ENCODE measurements at regions not wholly inside any gene's neighbourhood (a gene's known extent, or its start where the extent isn't known, plus 50 kb on each side); places are given as distances from the start of the nearest gene placed in this dataset.

DNA sequence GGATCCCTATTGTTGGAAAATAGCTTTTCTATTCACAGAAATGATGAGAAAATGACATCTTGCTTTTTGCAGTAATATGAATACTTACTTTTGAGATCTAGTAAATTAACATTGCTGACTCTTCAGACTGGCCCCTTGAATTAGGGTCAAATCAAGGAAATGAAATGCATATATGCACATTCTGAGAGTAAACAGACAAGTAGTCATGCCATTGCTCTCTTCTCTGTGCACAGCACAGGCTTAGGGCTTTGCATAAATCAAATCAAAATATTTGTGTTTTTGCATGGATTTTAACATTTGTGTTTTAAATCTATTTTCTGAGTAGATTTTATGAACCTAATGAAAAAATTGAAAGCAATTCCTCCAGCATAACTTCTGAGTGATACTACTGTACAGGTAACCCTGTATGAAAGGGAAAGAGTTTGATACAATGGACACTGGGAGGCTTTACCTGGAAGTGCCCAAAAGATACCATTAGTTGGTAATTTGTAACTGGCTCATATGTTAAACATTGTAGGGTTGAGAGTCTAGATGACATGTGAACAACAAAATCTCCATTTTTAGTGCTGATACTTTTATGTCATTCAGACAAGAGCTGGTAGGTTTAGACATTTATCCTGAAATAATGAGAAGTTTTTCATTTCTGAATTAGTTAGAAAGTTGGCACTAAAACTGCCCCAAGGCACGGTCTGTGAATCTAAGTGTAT, 280.2 kb upstream of the FBXO33 start:
- DNase-seq = no peak
- Histone ChIP-seq H3K4me1 (ENCODE audit: low read depth) (no peaks in the 10 kb centered on the region), H3K9me3 (peaks cover 44% of the 10 kb centered on the region), H3K4me3 (no peak overlapping the region), H3K36me3 (ENCODE audit: low read depth) (no peaks in the 10 kb centered on the region)
- ATAC-seq = no peak
- intact Hi-C loops (cut with DNase I, micrococcal nuclease) = no loop called here
- TF ChIP-seq, protein P1, sequence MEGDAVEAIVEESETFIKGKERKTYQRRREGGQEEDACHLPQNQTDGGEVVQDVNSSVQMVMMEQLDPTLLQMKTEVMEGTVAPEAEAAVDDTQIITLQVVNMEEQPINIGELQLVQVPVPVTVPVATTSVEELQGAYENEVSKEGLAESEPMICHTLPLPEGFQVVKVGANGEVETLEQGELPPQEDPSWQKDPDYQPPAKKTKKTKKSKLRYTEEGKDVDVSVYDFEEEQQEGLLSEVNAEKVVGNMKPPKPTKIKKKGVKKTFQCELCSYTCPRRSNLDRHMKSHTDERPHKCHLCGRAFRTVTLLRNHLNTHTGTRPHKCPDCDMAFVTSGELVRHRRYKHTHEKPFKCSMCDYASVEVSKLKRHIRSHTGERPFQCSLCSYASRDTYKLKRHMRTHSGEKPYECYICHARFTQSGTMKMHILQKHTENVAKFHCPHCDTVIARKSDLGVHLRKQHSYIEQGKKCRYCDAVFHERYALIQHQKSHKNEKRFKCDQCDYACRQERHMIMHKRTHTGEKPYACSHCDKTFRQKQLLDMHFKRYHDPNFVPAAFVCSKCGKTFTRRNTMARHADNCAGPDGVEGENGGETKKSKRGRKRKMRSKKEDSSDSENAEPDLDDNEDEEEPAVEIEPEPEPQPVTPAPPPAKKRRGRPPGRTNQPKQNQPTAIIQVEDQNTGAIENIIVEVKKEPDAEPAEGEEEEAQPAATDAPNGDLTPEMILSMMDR (IDR thresholded peaks at IDR 0.05) = no peak

DNA sequence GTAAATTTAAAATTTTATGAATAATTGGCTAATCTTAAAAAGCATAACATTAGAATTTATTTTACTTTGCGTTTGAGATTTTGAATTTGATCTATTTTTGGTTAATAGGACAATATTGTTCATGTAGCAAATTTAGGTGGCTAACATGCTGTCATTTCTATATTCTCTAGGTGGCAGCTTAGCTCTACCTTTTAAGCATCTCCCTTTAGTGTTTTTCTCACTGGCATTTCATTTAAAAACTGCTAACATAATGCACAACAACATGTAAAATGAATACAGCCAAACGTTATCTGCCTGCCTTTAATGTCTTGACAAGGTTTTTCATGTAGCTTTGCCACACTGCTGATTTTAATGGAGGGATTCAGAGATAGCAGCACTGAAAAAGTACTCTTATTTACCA, 272.4 kb upstream of the FBXO33 start:
- DNase-seq (no peak), ATAC-seq (no peak)
- H3K4me3 ChIP-seq = no peak overlapping the region
- no peaks in the 10 kb centered on the region for H3K36me3 ChIP-seq (ENCODE audit: low read depth)
- intact Hi-C loops (cut with DNase I, micrococcal nuclease) = no loop called here
- no peaks in the 10 kb centered on the region for H3K4me1 ChIP-seq (ENCODE audit: low read depth)
- TF ChIP-seq, protein P1 (IDR thresholded peaks at IDR 0.05) = no peak
- H3K9me3 ChIP-seq = peaks cover 29% of the 10 kb centered on the region

DNA sequence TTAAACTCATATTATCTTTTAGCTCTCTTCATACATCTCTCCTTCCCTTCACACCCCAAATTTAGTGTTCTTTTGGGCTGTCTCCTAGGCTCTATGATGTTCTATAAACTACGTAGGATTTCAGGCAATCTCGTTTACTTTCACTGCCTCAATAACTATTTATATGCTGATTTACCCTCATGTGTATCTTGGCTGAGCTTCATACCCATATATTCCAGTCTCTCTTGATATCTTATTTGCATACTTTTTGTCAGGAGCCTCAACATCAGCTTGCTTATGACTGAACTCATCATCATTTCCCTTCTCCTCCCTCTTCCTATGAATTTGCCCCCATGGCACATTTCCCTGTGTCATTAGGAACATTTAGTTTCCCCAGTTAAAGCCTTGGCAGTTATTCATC, 262.1 kb upstream of the FBXO33 start:
- DNase-seq (no peak), ATAC-seq (no peak)
- Histone ChIP-seq H3K9me3 (peaks cover 25% of the 10 kb centered on the region), H3K36me3 (ENCODE audit: low read depth) (no peaks in the 10 kb centered on the region), H3K4me3 (no peak overlapping the region), H3K4me1 (ENCODE audit: low read depth) (no peaks in the 10 kb centered on the region)
- TF ChIP-seq, protein P1 (IDR thresholded peaks at IDR 0.05) = no peak
- intact Hi-C loops (cut with DNase I, micrococcal nuclease) = no loop called here

DNA sequence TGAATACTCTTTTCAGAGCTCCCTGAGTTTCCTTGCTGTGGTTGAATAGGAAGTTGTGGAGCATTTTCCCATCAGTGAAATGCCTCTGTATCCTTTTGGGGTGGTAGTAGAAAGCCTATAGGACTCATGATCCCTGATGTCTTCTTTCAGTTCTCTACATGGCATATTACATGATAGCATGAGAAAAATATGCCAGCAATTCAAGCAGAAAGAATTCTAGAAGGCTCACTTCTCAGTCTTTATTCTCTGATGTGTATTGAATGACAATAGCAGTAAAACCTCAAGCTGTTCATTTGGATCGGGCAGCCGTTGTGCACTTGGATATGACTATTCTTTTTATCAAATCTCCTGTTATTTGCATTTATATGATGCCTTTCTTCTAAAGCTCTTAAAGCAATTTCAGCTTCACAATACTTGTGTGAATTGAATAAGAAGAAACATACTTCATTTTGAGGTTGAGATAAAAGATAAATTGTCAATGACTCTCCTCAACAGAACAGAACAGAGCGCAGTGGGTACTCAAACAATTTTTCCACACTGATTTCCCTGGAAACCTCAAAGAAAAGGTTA, 251.5 kb upstream of the FBXO33 start:
- no peak for DNase-seq
- H3K4me1 ChIP-seq (ENCODE audit: low read depth) = no peaks in the 10 kb centered on the region
- ATAC-seq = no peak
- TF ChIP-seq, protein P1 (IDR thresholded peaks at IDR 0.05) = no peak
- H3K4me3 ChIP-seq = no peak overlapping the region
- H3K36me3 ChIP-seq (ENCODE audit: low read depth) = no peaks in the 10 kb centered on the region
- peaks cover 34% of the 10 kb centered on the region for H3K9me3 ChIP-seq
- intact Hi-C loops (cut with DNase I, micrococcal nuclease) = no loop called here

DNA sequence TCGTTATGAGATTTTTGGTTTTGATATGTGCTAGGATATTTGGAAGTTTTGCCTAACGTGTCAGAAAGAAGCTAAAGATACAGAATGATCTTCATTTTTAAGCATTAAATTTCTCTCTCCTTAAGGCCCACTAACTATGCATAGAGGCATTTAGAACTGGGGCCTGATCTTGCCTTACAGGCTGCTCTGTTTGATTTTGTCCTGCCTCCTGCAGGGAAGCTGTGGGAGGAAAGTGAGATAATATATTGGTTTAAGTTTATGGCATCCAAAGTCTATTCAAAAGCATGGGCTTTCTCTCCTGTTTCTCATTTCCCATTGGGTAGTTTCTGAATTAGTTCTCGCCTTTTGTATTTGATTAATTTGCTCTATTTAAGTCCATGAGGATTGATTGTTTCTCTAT, 250.3 kb upstream of the FBXO33 start:
- intact Hi-C loops (cut with DNase I, micrococcal nuclease) = no loop called here
- DNase-seq (no peak), ATAC-seq (no peak)
- Histone ChIP-seq H3K9me3 (peaks cover 32% of the 10 kb centered on the region), H3K4me1 (ENCODE audit: low read depth) (no peaks in the 10 kb centered on the region), H3K36me3 (ENCODE audit: low read depth) (no peaks in the 10 kb centered on the region), H3K4me3 (no peak overlapping the region)
- TF ChIP-seq, protein P1 (IDR thresholded peaks at IDR 0.05) = no peak
